SJCRH30 (cell line): ENCODE measurements at regions not wholly inside any gene's neighbourhood (a gene's known extent, or its start where the extent isn't known, plus 50 kb on each side); places are given as distances from the start of the nearest gene placed in this dataset.
A peak's percentile ranks its signal among the peaks of the same experiment; 100 is the strongest.
"Not testable (repeated sequence)": the region's sequence is repeated elsewhere in the genome, so short reads cannot be mapped to it uniquely, and the experiment has no call there.

Source experiments
- DNase-seq, 2 experiments: peaks; one replicate each; pipeline ENCODE4 v3.0.0-alpha.2; 2015 to 2020
- H3K27ac ChIP-seq: fragments of 250-450 bp; sonication (Bioruptor Pico); 2 replicates; pipeline ENCODE4 v1.5.1; 2020; ENCODE audit warnings: mild to moderate bottlenecking, moderate library complexity
- H3K27me3 ChIP-seq: fragments of 250-450 bp; sonication (Bioruptor Pico); 2 replicates; pipeline ENCODE4 v1.5.1; 2020; ENCODE audit warnings: mild to moderate bottlenecking, moderate library complexity
- H3K36me3 ChIP-seq: fragments of 250-450 bp; sonication (Bioruptor Pico); 2 replicates; pipeline ENCODE4 v1.5.1; 2020; ENCODE audit warnings: mild to moderate bottlenecking, moderate library complexity
- H3K4me1 ChIP-seq: fragments of 250-450 bp; sonication (Bioruptor Pico); 2 replicates; pipeline ENCODE4 v1.5.1; 2020; ENCODE audit warnings: mild to moderate bottlenecking, moderate library complexity
- H3K4me3 ChIP-seq: fragments of 250-450 bp; sonication (Bioruptor Pico); 2 replicates; pipeline ENCODE4 v1.5.1; 2020; ENCODE audit warnings: mild to moderate bottlenecking, moderate library complexity
- H3K9me3 ChIP-seq: fragments of 250-450 bp; sonication (Bioruptor Pico); replicated peaks from 2 replicates; pipeline ENCODE4 v1.5.1; 2020; ENCODE audit warnings: mild to moderate bottlenecking, moderate library complexity

DNA sequence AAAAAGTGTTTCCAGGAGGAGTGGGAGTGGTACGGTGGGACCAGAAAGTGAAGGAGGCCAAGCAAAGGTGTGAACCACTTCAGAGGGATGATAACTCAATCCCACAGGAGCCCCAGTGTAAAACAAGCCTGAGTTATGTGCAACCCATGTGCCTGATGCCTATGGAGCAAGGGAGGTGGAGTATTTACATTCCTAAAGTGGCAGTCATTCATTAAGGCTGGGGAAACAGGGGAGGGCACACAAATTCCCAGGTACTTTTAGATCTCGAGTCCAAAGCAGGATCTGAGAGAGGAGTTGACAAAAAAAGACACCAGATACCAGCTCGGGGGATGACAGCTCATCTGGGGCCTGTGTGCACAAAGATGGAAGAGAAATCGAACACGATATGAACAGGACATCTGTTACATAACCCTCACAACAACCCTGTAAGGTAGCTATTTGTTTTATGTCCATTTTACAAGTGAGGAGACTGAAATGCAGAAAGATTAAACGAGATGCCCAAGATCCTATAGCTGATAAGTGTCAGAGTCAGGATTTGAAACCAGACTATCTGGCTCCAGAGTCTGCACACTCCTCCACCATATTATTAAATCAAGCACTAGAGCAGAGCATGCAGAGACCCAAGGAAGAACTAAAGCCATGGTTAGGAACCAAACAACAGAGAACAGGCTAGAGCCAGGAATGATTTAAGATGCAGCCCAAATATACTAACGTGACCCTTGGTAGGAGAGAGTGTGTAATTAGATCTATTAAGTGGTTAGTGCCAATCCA is 91.9 kb upstream of the MAPK10 start:
- H3K27me3 ChIP-seq, result no peaks in the 10 kb centered on the region
- H3K27ac ChIP-seq, result peak overlapping the region; percentile 88
- no peaks in the 10 kb centered on the region for H3K36me3 ChIP-seq
- H3K4me3 ChIP-seq, result peak overlapping the region; percentile 64
- H3K4me1 ChIP-seq, result peaks cover 41% of the 10 kb centered on the region
- no peaks in the 10 kb centered on the region for H3K9me3 ChIP-seq
- peak; percentile 20 to 54 for DNase-seq

DNA sequence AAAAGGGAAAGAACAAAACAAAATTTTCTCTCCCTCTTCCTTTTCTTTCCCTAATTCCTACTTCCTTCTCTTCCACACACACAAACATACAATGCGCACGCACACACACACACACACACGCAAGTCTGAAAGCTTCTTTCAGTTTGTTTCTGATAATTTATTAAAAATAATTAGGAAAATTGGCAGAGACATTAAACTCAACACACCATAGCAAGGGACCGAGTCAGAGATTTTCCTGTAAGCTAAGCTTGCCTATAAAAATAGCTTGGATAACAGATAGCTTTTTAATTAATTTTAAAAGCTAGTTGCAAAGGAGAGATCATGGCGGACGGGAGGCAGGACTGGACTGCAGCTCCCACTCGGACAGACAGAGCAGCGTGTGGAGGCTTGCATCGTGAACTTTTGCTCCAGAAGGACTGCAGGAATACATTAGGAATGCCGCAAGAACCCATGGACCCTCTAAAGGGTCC is 92.6 kb upstream of the MAPK10 start:
- Histone ChIP-seq H3K9me3 (no peaks in the 10 kb centered on the region), H3K4me1 (peaks cover 41% of the 10 kb centered on the region), H3K27ac (peak overlapping the region; percentile 88), H3K36me3 (no peaks in the 10 kb centered on the region), H3K27me3 (no peaks in the 10 kb centered on the region), H3K4me3 (peak overlapping the region; percentile 64)
- DNase-seq, result peak; percentile 58 to 68

DNA sequence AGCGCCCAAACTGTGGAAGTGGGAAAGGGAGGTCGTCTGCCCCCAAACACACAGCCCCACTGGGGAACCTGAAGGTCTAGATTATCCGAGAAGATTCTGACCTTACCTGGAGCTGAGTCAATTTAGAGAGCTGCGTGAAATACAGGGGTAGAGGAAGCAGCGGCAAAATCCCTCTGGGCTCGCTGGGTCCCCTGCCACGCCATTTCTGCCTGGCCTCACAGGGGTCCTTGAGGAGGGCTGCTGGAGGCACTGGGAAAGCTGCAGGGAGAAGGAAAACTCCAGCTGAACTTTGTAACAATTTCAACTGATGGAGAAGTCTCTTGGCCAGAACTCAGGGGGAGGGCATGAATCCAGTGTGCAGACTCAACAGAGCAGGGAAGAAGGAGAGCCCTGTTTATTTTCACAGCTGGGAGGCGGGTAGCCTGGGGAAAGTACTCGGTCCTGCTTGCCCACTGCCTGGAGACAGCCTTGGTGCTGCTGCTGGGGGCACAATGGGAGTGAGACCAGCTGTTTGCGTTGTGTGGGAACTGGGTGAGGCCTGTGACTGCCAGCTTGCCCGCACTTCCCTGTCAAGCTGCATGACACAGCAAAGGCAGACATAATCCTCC is 93.2 kb upstream of the MAPK10 start:
- Histone ChIP-seq H3K27ac (peak overlapping the region; percentile 88), H3K9me3 (no peaks in the 10 kb centered on the region), H3K27me3 (no peaks in the 10 kb centered on the region), H3K4me1 (peaks cover 41% of the 10 kb centered on the region), H3K4me3 (peak overlapping the region; percentile 64), H3K36me3 (no peaks in the 10 kb centered on the region)
- peak; percentile 88 to 90 for DNase-seq

DNA sequence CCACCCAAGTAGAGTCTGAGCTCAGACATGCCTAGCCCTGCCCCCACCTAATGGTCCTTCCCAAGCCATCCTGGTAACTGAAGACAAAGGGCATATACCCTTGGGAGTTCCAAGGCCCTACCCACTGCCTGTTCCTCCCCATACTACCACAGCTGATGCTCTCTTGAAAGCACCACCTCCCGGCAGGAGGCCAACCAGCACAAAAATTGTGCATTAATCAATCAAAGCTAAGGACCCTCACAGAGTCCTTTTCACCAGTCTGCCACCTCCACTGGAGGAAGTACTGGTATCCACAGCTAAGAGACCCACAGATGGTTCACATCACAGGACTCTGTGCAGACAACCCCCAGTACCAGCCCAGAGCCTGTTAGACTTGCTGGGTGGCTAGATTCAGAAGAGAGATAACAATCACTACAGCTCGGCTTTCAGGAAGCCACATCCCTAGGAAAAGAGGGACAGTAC is 93.8 kb upstream of the MAPK10 start:
- H3K27ac ChIP-seq, result peak overlapping the region; percentile 57
- H3K27me3 ChIP-seq, H3K36me3 ChIP-seq, H3K9me3 ChIP-seq: not testable (repeated sequence)
- peaks cover 38% of the 10 kb centered on the region for H3K4me1 ChIP-seq
- peak overlapping the region; percentile 16 for H3K4me3 ChIP-seq
- peak; percentile 88 to 89 for DNase-seq

DNA sequence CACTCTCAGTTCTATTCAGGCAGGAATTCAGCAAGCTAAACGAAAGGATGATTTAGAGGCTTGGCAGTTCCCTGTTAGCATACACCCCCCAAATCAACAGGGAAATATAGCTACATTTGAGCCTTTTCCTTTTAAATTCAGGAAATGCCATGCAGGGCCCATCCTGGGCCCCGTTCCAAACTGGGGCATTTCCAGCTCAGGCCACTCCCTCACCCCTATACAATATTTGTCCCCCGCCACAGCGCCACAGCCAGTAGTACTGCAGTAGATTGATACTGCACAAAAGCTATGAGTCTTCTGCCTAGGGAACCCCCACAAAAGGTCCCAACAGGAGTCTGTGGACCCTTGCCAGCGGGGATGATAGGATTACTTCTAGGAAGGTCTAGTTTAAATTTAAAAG is 102.0 kb upstream of the MAPK10 start:
- Histone ChIP-seq H3K27ac (no peak overlapping the region), H3K4me3 (no peak overlapping the region), H3K4me1 (no peaks in the 10 kb centered on the region), H3K9me3 (peaks cover 5% of the 10 kb centered on the region; the same call in 1 of the 2 replicates), H3K36me3 (no peaks in the 10 kb centered on the region), H3K27me3 (no peaks in the 10 kb centered on the region)
- no peak for DNase-seq

DNA sequence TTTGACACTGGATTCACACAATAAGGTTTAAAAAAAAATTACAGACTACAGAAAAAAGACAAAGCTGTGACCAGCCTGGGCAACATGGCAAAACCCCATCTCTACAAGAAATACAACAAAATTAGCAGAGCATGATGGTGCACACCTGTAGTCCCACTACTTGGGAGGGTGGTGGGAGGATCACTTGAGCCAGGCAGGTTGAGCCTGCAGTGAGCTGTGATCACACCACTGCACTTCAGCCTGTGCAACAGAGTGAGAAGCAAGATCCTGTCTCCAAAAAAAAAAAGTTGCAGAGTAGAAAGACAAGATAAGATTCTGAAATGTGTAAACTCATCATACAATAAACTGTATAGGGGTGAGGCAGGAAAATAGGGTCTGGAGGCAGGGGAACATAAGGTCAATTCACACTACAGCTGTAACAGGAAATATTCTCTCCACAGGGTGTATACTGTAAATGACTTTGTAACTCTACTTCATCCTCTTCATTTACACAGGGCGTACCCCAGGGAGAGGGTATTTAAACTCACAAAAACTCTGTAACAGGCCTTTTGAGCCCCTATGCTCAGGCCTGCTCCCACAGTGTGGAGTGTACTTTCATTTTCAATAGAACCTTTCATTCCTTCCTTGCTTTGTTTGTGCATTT is 112.6 kb upstream of the MAPK10 start:
- DNase-seq, result no peak
- H3K27ac ChIP-seq, result no peak overlapping the region

DNA sequence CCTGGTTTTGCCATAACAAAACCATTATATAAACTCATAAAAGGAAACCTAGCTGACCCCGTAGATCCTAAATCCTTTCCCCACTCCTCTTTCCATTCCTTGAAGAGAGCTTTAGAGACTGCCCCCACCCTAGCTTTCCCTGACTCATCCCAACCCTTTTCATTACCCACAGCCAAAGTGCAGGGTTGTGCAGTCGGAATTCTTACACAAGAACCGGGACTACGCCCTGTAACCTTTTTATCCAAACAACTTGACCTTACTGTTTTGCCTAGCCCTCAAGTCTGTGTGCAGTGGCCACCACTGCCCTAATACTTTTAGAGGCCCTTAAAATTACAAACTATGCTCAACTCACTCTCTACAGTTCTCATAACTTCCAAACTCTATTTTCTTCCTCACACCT is 116.0 kb upstream of the PTPN13 start:
- not testable (repeated sequence) for H3K27ac ChIP-seq, H3K27me3 ChIP-seq, H3K9me3 ChIP-seq, H3K36me3 ChIP-seq, H3K4me3 ChIP-seq, DNase-seq
- H3K4me1 ChIP-seq, result peaks cover 15% of the 10 kb centered on the region

More for the DNA sequence above, 112.6 kb upstream of the MAPK10 start:
- Histone ChIP-seq H3K36me3 (no peaks in the 10 kb centered on the region), H3K9me3 (no peaks in the 10 kb centered on the region), H3K4me1 (no peaks in the 10 kb centered on the region; the same call in 1 of the 2 replicates), H3K27me3 (no peaks in the 10 kb centered on the region), H3K4me3 (no peak overlapping the region)

DNA sequence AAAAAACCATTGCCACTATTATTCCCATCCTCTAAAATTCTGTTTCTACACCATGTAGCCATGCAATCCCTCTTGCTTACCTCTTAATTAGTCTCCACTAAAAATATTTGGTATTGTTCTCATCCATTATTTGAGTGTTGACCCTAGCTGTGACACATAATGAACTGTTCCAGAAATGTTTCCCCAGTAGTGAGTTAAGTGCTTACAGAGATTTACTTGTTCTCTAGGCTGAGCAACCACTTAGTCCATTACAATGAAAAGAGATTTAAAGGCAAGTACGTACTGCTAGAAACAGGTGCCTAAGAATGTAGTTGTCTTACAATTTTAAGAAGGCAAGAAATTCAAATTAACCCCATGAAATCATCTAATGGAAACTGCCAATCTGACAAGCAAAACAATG is 112.7 kb upstream of the PTPN13 start:
- Histone ChIP-seq H3K27ac (no peak overlapping the region), H3K36me3 (no peaks in the 10 kb centered on the region), H3K4me3 (no peak overlapping the region), H3K27me3 (no peaks in the 10 kb centered on the region), H3K9me3 (no peaks in the 10 kb centered on the region; the same call in 1 of the 2 replicates), H3K4me1 (peaks cover 24% of the 10 kb centered on the region)
- no peak for DNase-seq

DNA sequence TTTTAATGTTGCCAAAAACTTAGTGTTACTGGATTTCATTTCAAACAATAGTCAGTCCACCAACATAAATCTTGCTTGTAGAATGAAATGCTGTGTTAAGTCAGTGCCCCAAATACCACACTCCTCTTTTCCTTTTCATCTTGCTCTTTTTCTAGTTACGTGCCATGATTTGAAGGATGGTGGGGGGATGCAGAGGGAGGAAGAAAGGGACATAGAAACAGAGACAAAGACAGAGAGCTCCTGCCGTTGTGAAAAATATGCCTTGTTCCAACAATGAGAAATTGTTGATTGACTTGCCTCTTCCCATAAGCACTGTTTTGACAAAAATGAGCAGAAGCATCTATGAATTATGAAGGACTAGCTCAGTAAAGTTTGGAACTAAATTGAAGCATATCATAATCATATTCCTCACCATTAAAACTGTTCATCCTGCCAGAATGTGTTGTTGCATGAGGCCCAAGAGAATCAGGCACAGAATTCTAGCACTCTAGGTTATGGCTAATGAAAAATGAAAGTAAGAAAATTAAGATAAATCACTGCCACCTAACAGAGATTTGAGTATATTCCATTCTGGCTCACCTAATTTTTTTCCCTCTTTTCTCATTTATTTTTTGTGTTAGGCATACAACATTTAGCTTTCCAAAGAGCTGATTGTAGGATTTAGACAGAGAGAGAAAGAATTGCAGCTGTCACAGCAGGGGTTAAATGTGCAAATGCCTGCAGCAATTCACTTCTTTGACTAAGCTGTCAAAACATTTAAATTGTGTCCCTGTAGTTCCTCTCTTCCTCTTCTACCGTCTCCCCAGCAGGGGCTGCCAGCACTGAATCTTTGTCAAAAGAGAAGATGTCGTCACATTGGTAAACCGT is 111.6 kb upstream of the PTPN13 start:
- DNase-seq, result peak; percentile 69 to 81
- Histone ChIP-seq H3K4me1 (peaks cover 24% of the 10 kb centered on the region), H3K27ac (no peak overlapping the region), H3K27me3 (no peaks in the 10 kb centered on the region), H3K36me3 (no peaks in the 10 kb centered on the region), H3K9me3 (no peaks in the 10 kb centered on the region; the same call in 1 of the 2 replicates), H3K4me3 (peak overlapping the region; percentile 6; the same call in 1 of the 2 replicates)

DNA sequence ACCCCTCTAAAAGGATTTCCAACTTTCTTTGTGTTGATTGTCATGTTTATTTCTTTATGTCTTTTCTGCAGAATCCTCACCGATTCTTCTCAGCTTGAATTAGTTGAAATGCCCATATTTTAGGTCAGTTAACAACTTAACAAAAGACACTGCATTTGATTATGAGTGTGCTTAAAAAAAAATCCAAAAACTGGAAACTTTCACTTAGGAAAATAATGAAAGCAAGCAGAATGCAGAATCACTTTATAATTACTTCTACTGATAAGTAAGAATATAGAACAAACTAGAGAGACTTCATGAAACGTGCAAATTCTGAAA is 111.0 kb upstream of the PTPN13 start:
- Histone ChIP-seq H3K9me3 (no peaks in the 10 kb centered on the region; the same call in 1 of the 2 replicates), H3K36me3 (no peaks in the 10 kb centered on the region), H3K27ac (no peak overlapping the region)

DNA sequence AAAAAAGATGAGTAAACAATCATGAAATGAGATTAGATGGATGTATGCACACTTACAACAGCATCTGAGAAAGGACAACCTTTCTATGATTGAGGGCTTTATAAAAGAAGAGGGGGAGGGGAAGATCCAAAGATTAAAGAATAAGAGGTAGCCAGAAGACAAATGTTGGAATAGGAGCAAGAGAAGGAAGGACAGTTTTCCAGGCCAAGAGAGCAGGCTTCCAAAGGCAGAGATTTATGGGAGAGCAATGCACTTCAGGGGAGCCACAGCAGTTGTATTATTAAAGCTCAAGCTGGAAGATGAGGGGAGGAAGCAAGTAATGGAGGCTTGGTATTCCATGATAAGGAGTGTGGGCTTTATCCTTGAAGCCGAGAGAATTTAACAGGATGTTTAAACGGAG is 110.3 kb upstream of the PTPN13 start:
- no peaks in the 10 kb centered on the region for H3K36me3 ChIP-seq
- no peak for DNase-seq
- no peak overlapping the region for H3K27ac ChIP-seq
- no peak overlapping the region for H3K4me3 ChIP-seq
- H3K9me3 ChIP-seq, result no peaks in the 10 kb centered on the region; the same call in 1 of the 2 replicates
- H3K27me3 ChIP-seq, result no peaks in the 10 kb centered on the region
- peaks cover 24% of the 10 kb centered on the region for H3K4me1 ChIP-seq

More for the DNA sequence above, 111.0 kb upstream of the PTPN13 start:
- Histone ChIP-seq H3K4me1 (peaks cover 24% of the 10 kb centered on the region), H3K27me3 (no peaks in the 10 kb centered on the region), H3K4me3 (peak overlapping the region; percentile 6; the same call in 1 of the 2 replicates)
- DNase-seq, result no peak

DNA sequence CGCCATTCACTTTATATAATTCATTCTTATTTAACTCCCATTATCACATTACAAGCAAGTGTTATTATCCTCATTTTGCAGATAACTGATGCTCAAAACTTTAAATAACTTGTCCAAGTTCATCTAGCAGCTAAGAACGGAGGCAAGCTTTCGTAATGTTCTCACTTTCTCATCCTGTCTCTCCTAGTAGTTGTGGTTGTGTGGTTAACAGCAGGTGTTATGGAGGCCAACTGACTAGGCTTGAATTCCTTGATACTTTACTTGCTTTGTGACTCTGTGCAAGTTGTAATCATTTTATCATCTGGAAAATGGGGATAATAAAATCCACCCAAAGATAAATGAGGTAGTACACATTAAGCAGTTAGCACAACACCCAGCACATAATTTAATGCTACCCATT is 109.9 kb upstream of the PTPN13 start:
- no peak overlapping the region for H3K4me3 ChIP-seq
- peaks cover 24% of the 10 kb centered on the region for H3K4me1 ChIP-seq
- no peaks in the 10 kb centered on the region for H3K36me3 ChIP-seq
- peak in 1 of 2 experiments; percentile 63 for DNase-seq
- no peaks in the 10 kb centered on the region; the same call in 1 of the 2 replicates for H3K9me3 ChIP-seq
- no peak overlapping the region for H3K27ac ChIP-seq
- H3K27me3 ChIP-seq, result no peaks in the 10 kb centered on the region

DNA sequence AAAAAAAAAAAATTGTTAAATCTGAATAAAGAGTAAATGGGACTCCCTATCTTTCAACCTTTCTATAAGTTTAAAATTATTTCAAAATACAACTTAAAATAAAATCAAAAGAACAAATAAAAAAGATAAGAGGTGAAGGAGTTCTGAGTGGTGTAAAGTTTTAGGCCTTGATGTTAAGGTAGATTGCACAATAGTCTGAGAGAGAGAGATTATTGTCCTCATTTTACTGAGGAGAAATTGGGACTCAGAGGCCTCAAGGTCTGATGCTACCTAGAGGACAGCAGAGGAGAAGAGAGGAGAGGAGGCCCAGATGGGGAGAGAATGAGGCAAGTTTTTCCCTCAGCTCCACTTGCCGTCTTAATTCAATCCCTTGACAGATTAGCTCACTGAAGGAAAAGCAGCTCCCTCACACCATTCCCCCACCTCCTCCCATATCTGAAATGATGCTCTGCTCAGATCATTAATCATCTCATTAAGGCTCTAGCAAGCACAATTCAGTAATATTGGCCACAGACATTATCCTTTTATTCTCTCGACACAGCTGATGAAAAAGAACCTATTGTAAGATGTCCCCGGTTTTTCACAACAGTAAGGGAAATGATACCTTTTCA is 106.3 kb upstream of the PTPN13 start:
- Histone ChIP-seq H3K27ac (no peak overlapping the region), H3K27me3 (no peaks in the 10 kb centered on the region), H3K9me3 (no peaks in the 10 kb centered on the region; the same call in 1 of the 2 replicates), H3K4me1 (peaks cover 11% of the 10 kb centered on the region), H3K36me3 (no peaks in the 10 kb centered on the region), H3K4me3 (no peak overlapping the region)
- DNase-seq, result no peak

DNA sequence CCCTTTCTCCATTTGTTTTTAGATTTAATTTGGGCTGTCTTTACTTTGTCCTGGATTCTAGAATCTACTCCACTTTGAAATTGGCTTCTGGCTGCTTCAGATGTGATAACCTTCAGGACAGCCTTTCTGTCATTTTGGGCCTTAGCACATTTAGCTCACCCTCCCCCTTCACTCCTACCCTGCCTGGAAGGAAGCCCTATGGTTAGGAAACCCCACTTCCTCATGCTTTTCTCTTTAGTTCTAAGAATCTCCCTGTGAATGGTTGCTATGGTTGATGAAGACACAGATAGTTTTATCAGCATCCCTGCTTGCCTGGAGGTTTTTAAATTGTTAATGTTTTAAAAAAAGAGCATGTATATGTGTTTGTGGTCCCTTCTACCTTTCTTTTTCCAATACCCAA is 100.7 kb upstream of the PTPN13 start:
- DNase-seq, result no peak
- Histone ChIP-seq H3K4me1 (peaks cover 17% of the 10 kb centered on the region), H3K27me3 (no peaks in the 10 kb centered on the region), H3K4me3 (no peak overlapping the region), H3K9me3 (no peaks in the 10 kb centered on the region), H3K27ac (no peak overlapping the region), H3K36me3 (no peaks in the 10 kb centered on the region)
